H4 (cell line): ENCODE measurements at regions not wholly inside any gene's neighbourhood (a gene's known extent, or its start where the extent isn't known, plus 50 kb on each side); places are given as distances from the start of the nearest gene placed in this dataset.
A peak's percentile ranks its signal among the peaks of the same experiment; 100 is the strongest.
"Not testable (repeated sequence)": the region's sequence is repeated elsewhere in the genome, so short reads cannot be mapped to it uniquely, and the experiment has no call there.

Experiments used
- DNase-seq: peaks from one replicate; pipeline ENCODE4 v3.0.0-alpha.2; 2015; ENCODE audit warnings: low spot score

- no peak for DNase-seq
Observed at GRCh38 chrX:143935601-143936000, 51.7 kb downstream of the UBE2NL start.

- DNase-seq = no peak
Observed at GRCh38 chrX:143940119-143940518, 56.2 kb downstream of the UBE2NL start.

GRCh38 chrX:143945171-143945570 is 61.3 kb downstream of the UBE2NL start:
- DNase-seq = no peak

- DNase-seq = no peak
Observed at GRCh38 chrX:143964549-143964948, 80.7 kb downstream of the UBE2NL start.

GRCh38 chrX:143988356-143988755 is 104.5 kb downstream of the UBE2NL start:
- DNase-seq = no peak

GRCh38 chrX:143994206-143994605 is 110.3 kb downstream of the UBE2NL start:
- DNase-seq = no peak

- no peak for DNase-seq
Observed at GRCh38 chrX:143998261-143998660, 114.4 kb downstream of the UBE2NL start.

GRCh38 chrX:144006811-144007210 is 122.9 kb downstream of the UBE2NL start:
- DNase-seq = peak; percentile 59

GRCh38 chrX:144040793-144041192 is 156.9 kb downstream of the UBE2NL start:
- no peak for DNase-seq

- DNase-seq = no peak
Observed at GRCh38 chrX:144042271-144042670, 158.4 kb downstream of the UBE2NL start.

GRCh38 chrX:144075432-144075831 is 191.6 kb downstream of the UBE2NL start:
- DNase-seq = no peak

GRCh38 chrX:144082237-144082636 is 198.4 kb downstream of the UBE2NL start:
- DNase-seq = not testable (repeated sequence)

- not testable (repeated sequence) for DNase-seq
Observed at GRCh38 chrX:144089674-144090073, 205.8 kb downstream of the UBE2NL start.

GRCh38 chrX:144092116-144092515 is 208.2 kb downstream of the UBE2NL start:
- not testable (repeated sequence) for DNase-seq

- not testable (repeated sequence) for DNase-seq
Observed at GRCh38 chrX:144119490-144119889, 235.6 kb downstream of the UBE2NL start.

- DNase-seq = not testable (repeated sequence)
Observed at GRCh38 chrX:144121566-144121965, 237.7 kb downstream of the UBE2NL start.

- not testable (repeated sequence) for DNase-seq
Observed at GRCh38 chrX:144127570-144128169, 243.8 kb downstream of the UBE2NL start.

GRCh38 chrX:144129511-144129910 is 245.6 kb downstream of the UBE2NL start:
- not testable (repeated sequence) for DNase-seq

GRCh38 chrX:144130507-144130906 is 246.6 kb downstream of the UBE2NL start:
- not testable (repeated sequence) for DNase-seq

GRCh38 chrX:144131080-144131479 is 247.2 kb downstream of the UBE2NL start:
- not testable (repeated sequence) for DNase-seq

GRCh38 chrX:144134448-144135119 is 250.7 kb downstream of the UBE2NL start:
- DNase-seq = not testable (repeated sequence)

GRCh38 chrX:144154474-144154873 is 270.6 kb downstream of the UBE2NL start:
- not testable (repeated sequence) for DNase-seq

GRCh38 chrX:144185197-144185596 is 301.3 kb downstream of the UBE2NL start:
- DNase-seq = not testable (repeated sequence)
